ENCODE measurements at regions not wholly inside any gene's neighbourhood (a gene's known extent, or its start where the extent isn't known, plus 50 kb on each side); places are given as distances from the start of the nearest gene placed in this dataset.
"Not testable (repeated sequence)": the region's sequence is repeated elsewhere in the genome, so short reads cannot be mapped to it uniquely, and the experiment has no call there.

DNA sequence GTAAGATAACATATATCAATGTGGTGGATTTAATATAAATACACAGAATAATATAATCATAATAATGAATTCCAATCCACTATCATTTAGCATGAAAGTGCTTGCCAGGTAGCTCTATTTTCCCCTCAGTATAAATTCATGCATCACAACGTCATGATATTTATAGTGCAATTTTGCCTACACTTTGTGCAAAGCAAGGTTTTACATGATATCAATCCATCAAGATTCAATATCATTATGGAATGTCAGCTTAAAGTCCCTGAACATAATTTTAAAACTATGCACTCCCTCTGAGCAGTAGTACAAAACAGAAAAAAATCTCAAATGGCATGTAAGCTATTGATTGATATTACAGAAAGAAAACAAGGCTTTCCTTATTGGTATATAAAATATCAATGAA, 962.2 kb upstream of the PCDH20 start:
- H3K36me3 ChIP-seq, result no peaks in the 10 kb centered on the region
- H3K27me3 ChIP-seq (ENCODE audit: insufficient read depth, low read depth, severe bottlenecking), result no peaks in the 10 kb centered on the region
- H3K9me3 ChIP-seq (ENCODE audit: severe bottlenecking), result no peaks in the 10 kb centered on the region
- TF ChIP-seq, protein P1, sequence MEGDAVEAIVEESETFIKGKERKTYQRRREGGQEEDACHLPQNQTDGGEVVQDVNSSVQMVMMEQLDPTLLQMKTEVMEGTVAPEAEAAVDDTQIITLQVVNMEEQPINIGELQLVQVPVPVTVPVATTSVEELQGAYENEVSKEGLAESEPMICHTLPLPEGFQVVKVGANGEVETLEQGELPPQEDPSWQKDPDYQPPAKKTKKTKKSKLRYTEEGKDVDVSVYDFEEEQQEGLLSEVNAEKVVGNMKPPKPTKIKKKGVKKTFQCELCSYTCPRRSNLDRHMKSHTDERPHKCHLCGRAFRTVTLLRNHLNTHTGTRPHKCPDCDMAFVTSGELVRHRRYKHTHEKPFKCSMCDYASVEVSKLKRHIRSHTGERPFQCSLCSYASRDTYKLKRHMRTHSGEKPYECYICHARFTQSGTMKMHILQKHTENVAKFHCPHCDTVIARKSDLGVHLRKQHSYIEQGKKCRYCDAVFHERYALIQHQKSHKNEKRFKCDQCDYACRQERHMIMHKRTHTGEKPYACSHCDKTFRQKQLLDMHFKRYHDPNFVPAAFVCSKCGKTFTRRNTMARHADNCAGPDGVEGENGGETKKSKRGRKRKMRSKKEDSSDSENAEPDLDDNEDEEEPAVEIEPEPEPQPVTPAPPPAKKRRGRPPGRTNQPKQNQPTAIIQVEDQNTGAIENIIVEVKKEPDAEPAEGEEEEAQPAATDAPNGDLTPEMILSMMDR (IDR thresholded peaks at IDR 0.05; ENCODE audit: low read depth, low read length), result no peak
- no peak overlapping the region for H3K27ac ChIP-seq
- DNase-seq, result no peak
- H3K4me3 ChIP-seq (ENCODE audit: low read depth, low read length), result no peak overlapping the region

DNA sequence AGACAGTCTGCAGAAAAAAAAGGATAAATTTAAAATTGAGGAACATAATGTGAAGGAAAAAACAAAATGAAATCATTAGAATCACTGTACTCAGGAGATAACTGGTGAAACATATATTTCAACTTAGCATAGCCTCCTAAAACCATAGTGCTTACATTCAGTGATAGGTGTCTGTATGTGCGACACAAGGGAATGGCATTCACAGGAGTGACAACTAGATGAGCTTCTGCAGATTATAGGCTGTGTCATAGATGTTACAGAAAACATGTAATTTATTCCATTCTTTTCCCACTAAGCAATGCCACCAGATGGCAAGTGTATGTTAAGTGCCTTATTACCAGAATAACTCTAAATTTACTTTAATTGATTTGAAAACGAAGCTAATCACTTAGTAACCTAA, 960.0 kb upstream of the PCDH20 start:
- Histone ChIP-seq H3K36me3 (no peaks in the 10 kb centered on the region), H3K27ac (no peak overlapping the region), H3K4me3 (ENCODE audit: low read depth, low read length) (no peak overlapping the region), H3K9me3 (ENCODE audit: severe bottlenecking) (no peaks in the 10 kb centered on the region), H3K27me3 (ENCODE audit: insufficient read depth, low read depth, severe bottlenecking) (no peaks in the 10 kb centered on the region)
- DNase-seq, result no peak
- TF ChIP-seq, protein P1 (IDR thresholded peaks at IDR 0.05; ENCODE audit: low read depth, low read length), result no peak

DNA sequence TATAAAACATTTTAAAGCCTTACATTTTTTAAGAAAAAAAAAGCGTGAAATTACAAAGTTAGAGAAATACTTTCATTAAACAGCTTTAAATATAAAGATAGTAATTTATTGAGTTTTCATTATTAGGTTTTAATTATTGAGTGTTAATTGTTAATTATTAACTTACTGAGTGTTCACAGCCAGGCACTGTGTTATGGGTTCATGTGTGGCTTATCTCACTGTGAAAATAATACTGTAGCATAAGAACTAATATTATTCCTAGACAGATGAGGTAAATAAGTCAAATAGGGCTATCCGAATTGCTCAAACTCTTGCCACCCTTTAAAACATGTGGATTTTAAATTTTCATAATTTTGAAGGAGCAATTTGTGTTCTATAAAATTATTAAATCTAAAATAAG, 956.1 kb upstream of the PCDH20 start:
- TF ChIP-seq, protein P1 (IDR thresholded peaks at IDR 0.05; ENCODE audit: low read depth, low read length), result no peak
- H3K36me3 ChIP-seq, result no peaks in the 10 kb centered on the region
- no peak overlapping the region for H3K4me3 ChIP-seq (ENCODE audit: low read depth, low read length)
- H3K27ac ChIP-seq, result no peak overlapping the region
- no peaks in the 10 kb centered on the region for H3K27me3 ChIP-seq (ENCODE audit: insufficient read depth, low read depth, severe bottlenecking)
- DNase-seq, result no peak
- H3K9me3 ChIP-seq (ENCODE audit: severe bottlenecking), result no peaks in the 10 kb centered on the region

DNA sequence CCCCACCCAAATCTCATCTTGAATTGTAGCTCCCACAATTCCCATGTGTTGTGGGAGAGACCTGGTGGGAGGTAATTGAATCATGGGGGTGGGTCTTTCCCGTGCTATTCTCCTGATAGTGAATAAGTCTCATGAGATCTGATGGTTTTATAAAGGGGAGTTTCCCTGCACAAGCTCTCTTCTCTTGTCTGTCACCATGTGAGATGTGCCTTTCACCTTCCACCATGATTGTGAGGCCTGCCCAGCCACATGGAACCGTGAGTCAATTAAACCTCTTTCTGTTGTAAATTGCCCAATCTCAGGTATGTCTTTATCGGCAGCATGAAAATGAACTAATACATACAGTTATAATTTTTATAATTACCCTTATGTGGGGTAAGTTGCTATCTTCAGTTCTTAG, 952.3 kb upstream of the PCDH20 start:
- not testable (repeated sequence) for H3K36me3 ChIP-seq; DNase-seq; H3K27me3 ChIP-seq (ENCODE audit: insufficient read depth, low read depth, severe bottlenecking); H3K27ac ChIP-seq; H3K9me3 ChIP-seq (ENCODE audit: severe bottlenecking); H3K4me3 ChIP-seq (ENCODE audit: low read depth, low read length)

DNA sequence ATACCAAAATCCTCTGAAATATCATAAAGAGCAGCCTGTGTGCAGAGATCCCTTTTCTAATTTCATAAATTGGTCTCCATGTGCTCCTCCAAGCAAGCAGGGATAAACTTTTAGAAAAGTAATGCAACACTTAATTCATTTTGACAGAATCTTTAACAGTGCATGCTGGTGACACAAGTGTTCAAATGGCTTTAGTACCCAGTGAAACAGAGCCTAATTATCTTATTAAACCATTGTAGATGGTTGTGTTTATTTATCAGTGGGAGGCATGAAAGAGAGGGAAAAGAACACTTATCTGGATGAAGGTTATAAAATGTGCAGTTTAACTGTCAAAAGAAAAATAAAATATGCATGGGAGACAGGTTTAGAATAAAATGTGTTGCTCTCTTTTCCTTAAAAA, 945.0 kb upstream of the PCDH20 start:
- TF ChIP-seq, protein P1 (IDR thresholded peaks at IDR 0.05; ENCODE audit: low read depth, low read length), result no peak
- DNase-seq, result no peak
- Histone ChIP-seq H3K27ac (no peak overlapping the region), H3K9me3 (ENCODE audit: severe bottlenecking) (no peaks in the 10 kb centered on the region), H3K27me3 (ENCODE audit: insufficient read depth, low read depth, severe bottlenecking) (no peaks in the 10 kb centered on the region), H3K36me3 (no peaks in the 10 kb centered on the region), H3K4me3 (ENCODE audit: low read depth, low read length) (no peak overlapping the region)

DNA sequence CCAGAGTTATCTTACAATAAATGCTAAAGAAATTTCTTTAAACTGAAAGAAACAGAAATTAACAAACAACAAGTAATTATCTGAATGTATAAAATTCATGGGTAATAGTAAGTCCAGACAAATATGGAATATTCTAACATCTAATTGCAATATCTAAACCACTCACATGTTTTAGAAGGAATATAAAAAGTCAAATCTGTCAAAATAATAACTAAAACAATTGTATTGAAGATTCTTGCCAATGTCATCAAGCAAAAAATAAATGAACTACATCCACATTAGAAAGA, 942.9 kb upstream of the PCDH20 start:
- no peaks in the 10 kb centered on the region for H3K36me3 ChIP-seq
- H3K27me3 ChIP-seq (ENCODE audit: insufficient read depth, low read depth, severe bottlenecking), result no peaks in the 10 kb centered on the region
- H3K4me3 ChIP-seq (ENCODE audit: low read depth, low read length), result no peak overlapping the region
- DNase-seq, result no peak
- no peak overlapping the region for H3K27ac ChIP-seq
- TF ChIP-seq, protein P1 (IDR thresholded peaks at IDR 0.05; ENCODE audit: low read depth, low read length), result no peak
- no peaks in the 10 kb centered on the region for H3K9me3 ChIP-seq (ENCODE audit: severe bottlenecking)
